Renal pelvis (tissue), 1 donor: ENCODE measurements at regions not wholly inside any gene's neighbourhood (a gene's known extent, or its start where the extent isn't known, plus 50 kb on each side); places are given as distances from the start of the nearest gene placed in this dataset.
"Not testable (repeated sequence)": the region's sequence is repeated elsewhere in the genome, so short reads cannot be mapped to it uniquely, and the experiment has no call there.

Source experiments
- DNase-seq: peaks from one replicate; pipeline ENCODE4 v3.0.0-alpha.2; 2013

DNA sequence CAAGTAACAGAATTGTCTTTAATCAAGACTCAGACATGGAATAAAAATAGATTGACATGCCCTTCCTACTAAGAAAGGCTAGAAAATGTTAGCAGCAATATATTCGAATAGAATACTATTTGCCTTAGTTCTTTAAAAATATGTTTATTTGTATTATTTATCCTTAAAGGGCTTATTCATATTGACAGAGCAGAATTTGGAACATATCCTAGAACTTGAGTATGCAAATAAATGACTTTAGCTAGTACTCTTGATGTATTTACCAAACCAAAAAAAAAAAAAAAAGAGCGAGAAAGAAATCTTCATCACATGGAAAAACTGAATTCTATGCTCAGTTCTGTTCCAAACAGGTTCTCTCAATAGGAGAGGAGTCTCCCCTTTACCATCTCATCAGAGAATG, 68.9 kb upstream of the PPARGC1A start:
- DNase-seq, result no peak

- no peak for DNase-seq
Observed at GRCh38 chr4:23957465-23957864, 67.6 kb upstream of the PPARGC1A start.

GRCh38 chr4:23956601-23957364, 66.9 kb upstream of the PPARGC1A start:
- no peak for DNase-seq

DNA sequence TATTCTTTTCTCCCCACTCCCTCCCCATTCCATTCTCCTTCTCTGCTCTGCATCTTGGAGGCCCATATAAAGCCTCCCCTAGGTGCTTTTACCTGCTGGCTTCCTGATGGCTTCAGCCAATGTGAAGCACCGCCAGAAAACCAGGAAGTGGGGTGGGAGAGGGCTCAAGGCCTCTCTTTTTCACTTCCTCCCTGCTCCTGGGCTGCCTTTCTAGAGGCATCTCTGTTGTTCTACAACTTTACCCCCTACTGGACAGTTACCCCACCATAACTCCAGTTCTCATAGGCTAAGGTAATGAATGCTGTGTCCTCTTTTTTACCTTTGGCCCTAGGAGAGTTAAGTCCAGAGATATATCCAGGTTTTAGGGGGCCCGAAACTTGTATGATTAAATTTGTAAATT, 62.4 kb upstream of the PPARGC1A start:
- no peak for DNase-seq

DNA sequence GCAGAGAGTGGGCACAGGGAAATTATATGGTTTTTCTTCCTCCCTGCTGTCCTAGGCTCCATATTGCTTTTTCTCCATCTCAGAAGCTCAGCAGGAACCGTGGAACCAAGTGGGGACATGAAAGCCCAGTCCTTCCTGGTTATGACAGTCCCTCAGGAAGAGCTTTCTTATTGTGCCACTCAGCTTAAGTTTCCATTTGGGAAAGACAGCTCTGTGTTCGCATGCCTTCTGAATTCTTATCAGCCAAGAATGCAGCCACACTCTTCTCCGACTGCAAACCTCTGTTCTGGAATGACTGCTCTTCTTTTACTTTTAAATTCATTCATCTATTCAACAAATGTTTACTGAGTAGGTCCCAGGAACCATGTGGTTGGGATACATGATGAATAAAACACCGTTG, 58.0 kb upstream of the PPARGC1A start:
- DNase-seq, result no peak

DNA sequence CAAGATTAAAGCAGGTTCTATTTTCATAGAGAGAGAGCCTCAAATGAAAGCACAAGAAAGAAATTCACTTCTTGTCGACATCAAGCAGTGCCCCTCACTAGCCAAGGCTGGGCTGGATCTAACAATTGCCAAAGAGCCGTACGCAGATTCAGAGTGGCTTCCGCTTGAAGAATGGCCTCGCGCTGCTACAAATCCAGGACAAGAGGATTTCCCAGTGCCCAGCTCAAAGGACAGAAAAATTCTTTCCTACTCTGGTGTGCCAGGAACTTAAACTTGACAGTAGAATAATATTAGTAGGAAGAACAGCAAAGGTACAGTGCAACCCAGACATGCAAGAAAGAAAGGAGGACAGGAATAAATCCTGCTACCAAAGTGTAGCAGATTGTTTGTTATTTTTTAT, 56.5 kb upstream of the PPARGC1A start:
- no peak for DNase-seq

GRCh38 chr4:23945451-23946017, 55.7 kb upstream of the PPARGC1A start:
- DNase-seq, result no peak

DNA sequence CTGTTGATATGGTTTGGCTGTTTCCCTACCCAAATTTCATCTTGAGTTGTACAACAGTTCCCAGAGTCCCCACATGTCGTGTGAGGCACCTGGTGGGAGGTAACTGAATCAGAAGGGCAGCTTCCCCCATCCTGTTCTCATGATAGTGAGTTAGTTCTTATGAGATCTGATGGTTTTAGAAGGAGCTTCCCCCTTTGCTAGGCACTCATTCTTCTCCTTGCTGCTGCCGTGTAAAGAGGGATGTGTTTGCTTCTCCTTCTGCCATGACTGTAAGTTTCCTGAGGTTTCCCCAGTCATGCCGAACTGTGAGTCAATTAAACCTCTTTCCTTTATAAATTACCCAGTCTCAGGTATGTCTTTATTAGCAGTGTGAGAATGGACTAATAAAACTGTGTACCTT, 54.7 kb upstream of the PPARGC1A start:
- DNase-seq, result not testable (repeated sequence)

DNA sequence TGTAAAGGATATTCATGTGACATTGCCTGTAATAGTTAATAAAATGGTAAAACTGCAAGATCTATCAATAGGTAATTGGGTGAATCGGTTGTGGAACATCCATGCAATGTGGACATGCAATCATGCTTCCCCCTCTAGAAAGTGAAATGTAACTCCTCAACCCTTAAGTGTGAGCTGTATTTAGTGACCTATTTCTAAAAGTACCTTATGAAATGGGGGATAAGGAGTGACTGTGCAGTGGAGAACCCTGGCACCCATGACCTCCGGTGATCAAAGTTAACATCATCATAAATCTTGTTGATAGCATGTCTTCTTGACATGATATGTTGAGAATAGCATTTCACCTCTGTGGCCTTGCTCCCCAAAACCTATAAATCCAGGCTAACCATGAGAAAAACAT, 53.6 kb upstream of the PPARGC1A start:
- DNase-seq, result no peak

DNA sequence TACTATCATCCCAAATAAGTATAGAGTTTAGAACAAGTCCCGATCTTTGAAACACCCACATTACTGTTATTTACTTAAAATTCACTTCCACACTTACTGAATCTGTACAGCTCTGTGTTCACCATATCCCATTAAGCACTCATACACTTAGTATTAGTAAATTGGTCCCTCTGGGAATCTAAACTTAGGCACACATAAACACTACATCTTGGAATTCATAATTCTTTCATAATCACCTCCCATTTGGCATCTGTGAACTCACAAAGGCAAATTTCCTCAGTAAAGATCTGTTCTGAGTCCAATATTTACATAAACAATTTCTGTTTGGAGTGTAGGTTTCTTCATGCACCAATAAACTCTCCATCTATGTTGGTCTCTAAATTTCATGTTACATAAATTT, 52.6 kb upstream of the PPARGC1A start:
- no peak for DNase-seq
